ENCODE measurements at regions not wholly inside any gene's neighbourhood (a gene's known extent, or its start where the extent isn't known, plus 50 kb on each side); places are given as distances from the start of the nearest gene placed in this dataset.

DNA sequence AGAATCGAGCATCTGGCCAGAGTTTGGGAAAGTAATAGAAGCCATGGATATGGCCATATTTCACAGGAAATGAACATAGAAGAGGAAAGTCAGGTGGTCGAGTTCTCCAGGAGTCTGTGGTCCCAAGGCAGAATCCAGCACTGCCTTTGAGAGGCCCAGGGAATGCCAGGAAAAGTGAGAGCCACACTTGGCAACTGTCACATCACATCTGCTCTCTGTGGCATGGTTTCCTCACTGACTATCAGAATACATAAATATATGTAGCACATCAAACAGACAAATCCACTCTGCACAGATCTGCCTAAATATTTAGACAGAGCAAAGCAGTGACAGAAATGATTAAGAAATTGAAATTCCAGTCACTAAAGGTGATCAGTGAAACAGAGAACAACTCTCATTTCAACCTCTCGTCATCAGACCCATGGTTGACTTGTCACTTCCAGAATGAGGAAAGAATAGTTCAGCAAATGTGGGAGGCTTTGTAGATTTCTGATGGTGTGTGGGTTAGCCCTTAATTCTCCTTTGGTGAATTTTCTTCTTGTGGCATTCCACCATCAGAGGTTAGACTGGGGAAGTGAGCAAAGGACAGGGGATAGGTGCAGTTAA lies 58.8 kb upstream of the MAN1A2 start:
- TF ChIP-seq HDGF (IDR thresholded peaks at IDR 0.05; ENCODE audit: borderline replicate concordance), result no peak
- no peak for TF ChIP-seq SP1 (IDR thresholded peaks at IDR 0.05)
- no peak for TF ChIP-seq TARDBP (IDR thresholded peaks at IDR 0.05)
- no peak for TF ChIP-seq SUZ12 (IDR thresholded peaks at IDR 0.05)
- no peak for TF ChIP-seq BHLHE40 (IDR thresholded peaks at IDR 0.05; ENCODE audit: borderline replicate concordance)
- no peak for TF ChIP-seq NFRKB (IDR thresholded peaks at IDR 0.05)
- TF ChIP-seq ZNF384 (IDR thresholded peaks at IDR 0.05), result no peak
- TF ChIP-seq ELF4 (IDR thresholded peaks at IDR 0.05), result no peak
- no peak for TF ChIP-seq FOXK2 (IDR thresholded peaks at IDR 0.05)
- TF ChIP-seq FOXA1 (IDR thresholded peaks at IDR 0.05), result no peak
- TF ChIP-seq L3MBTL2 (conservative IDR thresholded peaks at IDR 0.05), result no peak
- no peak for TF ChIP-seq ARNT (IDR thresholded peaks at IDR 0.05)
- no peak for TF ChIP-seq CTBP1 (IDR thresholded peaks at IDR 0.05; ENCODE audit: borderline replicate concordance)
- no peak for TF ChIP-seq FOXM1 (IDR thresholded peaks at IDR 0.05; ENCODE audit: borderline replicate concordance)
